Stimulated activated memory B cell treated with anti-CD40 and anti-IgM and Interleukin-4, amounts not matched to agents 10 μg/mL and 1 μg/mL and 100 μg/mL, for 72 hours (primary cell): ENCODE measurements at regions not wholly inside any gene's neighbourhood (a gene's known extent, or its start where the extent isn't known, plus 50 kb on each side); places are given as distances from the start of the nearest gene placed in this dataset.
"Not testable (repeated sequence)": the region's sequence is repeated elsewhere in the genome, so short reads cannot be mapped to it uniquely, and the experiment has no call there.

Experiments
- ATAC-seq: fragments of 150-1000 bp; cut with Tn5 transposase; 2 replicates; pipeline ENCODE4 v1.10.0; 2021
- H3K27ac Mint-ChIP-seq: one replicate; pipeline ENCODE4 v1.8.0; 2022; ENCODE audit warnings: mild to moderate bottlenecking, mixed read lengths
- H3K27me3 Mint-ChIP-seq: one replicate; pipeline ENCODE4 v1.8.0; 2022; ENCODE audit warnings: mixed read lengths
- H3K36me3 Mint-ChIP-seq: one replicate; pipeline ENCODE4 v1.8.0; 2022; ENCODE audit warnings: mixed read lengths
- H3K4me1 Mint-ChIP-seq: one replicate; pipeline ENCODE4 v1.8.0; 2022; ENCODE audit warnings: mixed read lengths
- H3K4me3 Mint-ChIP-seq: one replicate; pipeline ENCODE4 v1.8.0; 2022; ENCODE audit warnings: mild to moderate bottlenecking, moderate library complexity, mixed read lengths
- H3K9me3 Mint-ChIP-seq: one replicate; pipeline ENCODE4 v1.8.0; 2022; ENCODE audit warnings: mixed read lengths

GRCh38 chr7:146057958-146058357 is 58.6 kb upstream of the CNTNAP2 start:
- no peaks in the 10 kb centered on the region for H3K27me3 Mint-ChIP-seq
- H3K9me3 Mint-ChIP-seq = no peaks in the 10 kb centered on the region
- ATAC-seq = no peak
- no peak overlapping the region for H3K4me3 Mint-ChIP-seq
- H3K4me1 Mint-ChIP-seq = no peaks in the 10 kb centered on the region
- H3K27ac Mint-ChIP-seq = no peak overlapping the region
- no peaks in the 10 kb centered on the region for H3K36me3 Mint-ChIP-seq

DNA sequence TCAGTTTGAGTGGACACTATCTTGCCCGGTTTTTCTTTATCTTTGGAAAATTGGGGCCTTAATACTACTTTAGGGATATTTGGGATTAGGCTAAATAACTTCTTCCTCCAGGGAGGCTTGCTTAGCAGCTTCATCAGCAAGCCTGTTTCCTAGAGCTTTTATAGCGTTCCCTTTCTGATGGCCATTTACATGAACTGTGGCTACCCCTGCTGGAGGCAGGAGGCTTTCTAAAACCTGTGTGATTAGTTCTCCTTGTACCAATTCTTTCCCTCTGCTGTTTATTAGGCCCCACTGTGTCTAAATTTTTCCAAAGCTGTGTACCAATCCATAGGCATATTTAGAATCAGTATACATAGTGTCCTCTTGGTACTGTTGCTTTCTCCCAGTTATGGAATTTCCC is 61.7 kb upstream of the CNTNAP2 start:
- H3K9me3 Mint-ChIP-seq = no peaks in the 10 kb centered on the region
- H3K27ac Mint-ChIP-seq = no peak overlapping the region
- no peaks in the 10 kb centered on the region for H3K4me1 Mint-ChIP-seq
- H3K4me3 Mint-ChIP-seq = no peak overlapping the region
- ATAC-seq = no peak
- H3K27me3 Mint-ChIP-seq = no peaks in the 10 kb centered on the region
- H3K36me3 Mint-ChIP-seq = no peaks in the 10 kb centered on the region

GRCh38 chr7:146053492-146053891 is 63.1 kb upstream of the CNTNAP2 start:
- H3K9me3 Mint-ChIP-seq = no peaks in the 10 kb centered on the region
- H3K36me3 Mint-ChIP-seq = no peaks in the 10 kb centered on the region
- H3K27ac Mint-ChIP-seq = no peak overlapping the region
- H3K4me1 Mint-ChIP-seq = no peaks in the 10 kb centered on the region
- H3K27me3 Mint-ChIP-seq = no peaks in the 10 kb centered on the region
- ATAC-seq = no peak
- H3K4me3 Mint-ChIP-seq = no peak overlapping the region

DNA sequence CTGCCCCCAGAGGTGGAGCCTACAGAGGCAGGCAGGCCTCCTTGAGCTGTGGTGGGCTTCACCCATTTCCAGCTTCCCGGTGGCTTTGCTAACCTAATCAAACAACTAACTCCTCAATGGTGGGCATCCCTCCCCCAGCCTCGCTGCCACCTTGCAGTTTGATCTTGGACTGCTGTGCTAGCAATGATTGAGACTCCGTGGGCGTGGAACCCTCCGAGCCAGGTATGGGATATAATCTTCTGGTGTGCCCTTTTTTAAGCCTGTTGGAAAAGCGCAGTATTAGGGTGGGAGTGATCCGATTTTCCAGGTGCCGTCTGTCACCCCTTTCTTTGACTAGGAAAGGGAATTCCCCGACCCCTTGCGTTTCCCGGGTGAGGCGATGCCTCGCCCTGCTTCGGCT is 73.3 kb upstream of the CNTNAP2 start:
- H3K4me1 Mint-ChIP-seq, H3K9me3 Mint-ChIP-seq, ATAC-seq, H3K36me3 Mint-ChIP-seq, H3K27me3 Mint-ChIP-seq, H3K4me3 Mint-ChIP-seq, H3K27ac Mint-ChIP-seq: not testable (repeated sequence)

DNA sequence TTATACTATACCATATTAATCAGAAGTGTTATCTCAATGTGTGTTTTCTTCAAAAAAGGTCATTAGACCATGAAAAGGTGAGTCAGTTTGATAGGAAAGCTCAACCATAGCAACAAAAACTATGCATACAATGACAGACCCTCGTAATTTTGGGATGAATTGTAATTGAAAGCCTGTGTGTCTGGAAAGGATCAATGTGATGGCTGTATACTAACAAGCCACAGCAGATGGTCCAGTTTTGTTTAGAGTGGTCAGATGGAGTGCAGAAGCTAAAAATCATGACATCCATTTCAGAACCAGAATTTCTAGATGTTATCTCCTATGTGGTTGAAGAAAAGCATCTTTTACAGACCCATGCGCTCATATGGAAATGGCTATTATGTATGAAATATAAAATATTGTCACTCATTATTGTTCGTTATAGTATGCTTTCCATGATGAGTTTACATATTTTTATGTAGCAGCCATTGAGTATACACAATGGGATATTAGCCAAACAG is 88.3 kb upstream of the CNTNAP2 start:
- no peak overlapping the region for H3K4me3 Mint-ChIP-seq
- H3K9me3 Mint-ChIP-seq = peaks cover 14% of the 10 kb centered on the region
- H3K36me3 Mint-ChIP-seq = no peaks in the 10 kb centered on the region
- no peak overlapping the region for H3K27ac Mint-ChIP-seq
- H3K27me3 Mint-ChIP-seq = no peaks in the 10 kb centered on the region
- no peaks in the 10 kb centered on the region for H3K4me1 Mint-ChIP-seq
- ATAC-seq = no peak

- Mint-ChIP-seq H3K27me3 (no peaks in the 10 kb centered on the region), H3K36me3 (no peaks in the 10 kb centered on the region), H3K27ac (no peak overlapping the region), H3K4me3 (no peak overlapping the region), H3K9me3 (peaks cover 14% of the 10 kb centered on the region), H3K4me1 (no peaks in the 10 kb centered on the region)
- ATAC-seq = no peak
These were observed 89.4 kb upstream of the CNTNAP2 start for GRCh38 chr7:146027243-146027642.

- Mint-ChIP-seq H3K4me1 (no peaks in the 10 kb centered on the region), H3K9me3 (peaks cover 19% of the 10 kb centered on the region), H3K27me3 (no peaks in the 10 kb centered on the region), H3K36me3 (no peaks in the 10 kb centered on the region), H3K27ac (no peak overlapping the region), H3K4me3 (no peak overlapping the region)
- ATAC-seq = no peak
These were observed 93.8 kb upstream of the CNTNAP2 start for GRCh38 chr7:146022776-146023175.

- not testable (repeated sequence) for H3K9me3 Mint-ChIP-seq, H3K4me3 Mint-ChIP-seq, H3K36me3 Mint-ChIP-seq, H3K4me1 Mint-ChIP-seq, H3K27ac Mint-ChIP-seq, H3K27me3 Mint-ChIP-seq, ATAC-seq
These were observed 97.3 kb upstream of the CNTNAP2 start for GRCh38 chr7:146019041-146020004.

- H3K27me3 Mint-ChIP-seq, H3K27ac Mint-ChIP-seq, H3K4me1 Mint-ChIP-seq, H3K9me3 Mint-ChIP-seq, H3K4me3 Mint-ChIP-seq, ATAC-seq, H3K36me3 Mint-ChIP-seq: not testable (repeated sequence)
These were observed 99.2 kb upstream of the CNTNAP2 start for GRCh38 chr7:146017366-146017765.

- H3K27me3 Mint-ChIP-seq, H3K4me1 Mint-ChIP-seq, H3K4me3 Mint-ChIP-seq, H3K27ac Mint-ChIP-seq, ATAC-seq, H3K9me3 Mint-ChIP-seq, H3K36me3 Mint-ChIP-seq: not testable (repeated sequence)
These were observed 102.4 kb upstream of the CNTNAP2 start for GRCh38 chr7:146014154-146014553.

DNA sequence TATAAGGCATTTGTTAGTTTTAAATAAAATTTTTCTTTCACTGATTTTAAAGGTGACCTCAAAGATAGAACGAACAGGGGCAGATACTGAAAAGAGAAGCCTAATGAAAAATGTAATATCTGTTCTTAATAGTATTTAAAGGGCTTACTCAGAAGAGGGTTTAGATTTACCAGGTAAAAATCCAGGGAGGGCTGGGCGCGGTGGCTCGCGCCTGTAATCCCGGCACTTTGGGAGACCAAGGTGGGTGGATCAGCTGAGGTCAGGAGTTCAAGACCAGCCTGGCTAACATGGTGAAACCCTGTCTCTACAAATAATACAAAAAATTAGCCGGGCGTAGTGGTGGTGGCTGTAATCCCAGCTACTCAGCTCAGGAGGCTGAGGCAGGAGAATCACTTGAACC is 108.3 kb upstream of the CNTNAP2 start:
- no peaks in the 10 kb centered on the region for H3K36me3 Mint-ChIP-seq
- H3K4me1 Mint-ChIP-seq = peaks cover 2% of the 10 kb centered on the region
- ATAC-seq = no peak
- H3K9me3 Mint-ChIP-seq = peaks cover 3% of the 10 kb centered on the region
- H3K27me3 Mint-ChIP-seq = no peaks in the 10 kb centered on the region
- H3K4me3 Mint-ChIP-seq = no peak overlapping the region
- H3K27ac Mint-ChIP-seq = no peak overlapping the region

GRCh38 chr7:146004805-146005204 is 111.8 kb upstream of the CNTNAP2 start:
- H3K4me1 Mint-ChIP-seq = peaks cover 13% of the 10 kb centered on the region
- peaks cover 3% of the 10 kb centered on the region for H3K9me3 Mint-ChIP-seq
- no peak overlapping the region for H3K27ac Mint-ChIP-seq
- ATAC-seq = no peak
- H3K27me3 Mint-ChIP-seq = no peaks in the 10 kb centered on the region
- no peak overlapping the region for H3K4me3 Mint-ChIP-seq
- no peaks in the 10 kb centered on the region for H3K36me3 Mint-ChIP-seq

- no peak overlapping the region for H3K27ac Mint-ChIP-seq
- H3K9me3 Mint-ChIP-seq = peaks cover 3% of the 10 kb centered on the region
- peaks cover 13% of the 10 kb centered on the region for H3K4me1 Mint-ChIP-seq
- H3K4me3 Mint-ChIP-seq = no peak overlapping the region
- no peaks in the 10 kb centered on the region for H3K36me3 Mint-ChIP-seq
- no peaks in the 10 kb centered on the region for H3K27me3 Mint-ChIP-seq
- peak; percentile 88 for ATAC-seq
These were observed 114.0 kb upstream of the CNTNAP2 start for GRCh38 chr7:146002431-146003078.

GRCh38 chr7:146002008-146002407 is 114.6 kb upstream of the CNTNAP2 start:
- Mint-ChIP-seq H3K4me3 (no peak overlapping the region), H3K27me3 (no peaks in the 10 kb centered on the region), H3K27ac (no peak overlapping the region), H3K4me1 (peaks cover 13% of the 10 kb centered on the region), H3K36me3 (no peaks in the 10 kb centered on the region), H3K9me3 (peaks cover 3% of the 10 kb centered on the region)
- no peak for ATAC-seq

- Mint-ChIP-seq H3K36me3 (no peaks in the 10 kb centered on the region), H3K4me1 (peaks cover 13% of the 10 kb centered on the region), H3K27me3 (no peaks in the 10 kb centered on the region), H3K9me3 (no peaks in the 10 kb centered on the region), H3K4me3 (no peak overlapping the region), H3K27ac (no peak overlapping the region)
- ATAC-seq = no peak
These were observed 115.7 kb upstream of the CNTNAP2 start for GRCh38 chr7:146000882-146001281.

GRCh38 chr7:145989469-145989868 is 127.1 kb upstream of the CNTNAP2 start:
- no peak overlapping the region for H3K4me3 Mint-ChIP-seq
- peaks cover 7% of the 10 kb centered on the region for H3K27me3 Mint-ChIP-seq
- no peaks in the 10 kb centered on the region for H3K4me1 Mint-ChIP-seq
- no peak overlapping the region for H3K27ac Mint-ChIP-seq
- H3K36me3 Mint-ChIP-seq = no peaks in the 10 kb centered on the region
- ATAC-seq = no peak
- H3K9me3 Mint-ChIP-seq = no peaks in the 10 kb centered on the region
